Islet precursor cell (in vitro differentiated cells): ENCODE measurements at regions not wholly inside any gene's neighbourhood (a gene's known extent, or its start where the extent isn't known, plus 50 kb on each side); places are given as distances from the start of the nearest gene placed in this dataset.

Experiments used
- DNase-seq: peaks from one replicate; pipeline ENCODE4 v3.0.0-alpha.2; 2018

GRCh38 chr13:39167018-39167417, 128.8 kb downstream of the NHLRC3 start:
- DNase-seq: no peak

GRCh38 chr13:39170711-39171110, 132.5 kb downstream of the NHLRC3 start:
- no peak for DNase-seq

- no peak for DNase-seq
Observed at GRCh38 chr13:39185326-39185725, 147.1 kb downstream of the NHLRC3 start.

- no peak for DNase-seq
Observed at GRCh38 chr13:39186205-39186875, 148.1 kb downstream of the NHLRC3 start.

GRCh38 chr13:39189778-39190177, 151.5 kb downstream of the NHLRC3 start:
- no peak for DNase-seq

- no peak for DNase-seq
Observed at GRCh38 chr13:39196965-39197646, 158.8 kb downstream of the NHLRC3 start.

- DNase-seq: no peak
Observed at GRCh38 chr13:39197647-39198007, 159.4 kb downstream of the NHLRC3 start.

- no peak for DNase-seq
Observed at GRCh38 chr13:39200249-39200910, 162.1 kb downstream of the NHLRC3 start.

GRCh38 chr13:39201180-39201579, 162.9 kb downstream of the NHLRC3 start:
- no peak for DNase-seq

GRCh38 chr13:39202746-39203145, 164.5 kb downstream of the NHLRC3 start:
- no peak for DNase-seq

- DNase-seq: no peak
Observed at GRCh38 chr13:39208636-39209035, 170.4 kb downstream of the NHLRC3 start.

GRCh38 chr13:39209731-39210531, 171.7 kb downstream of the NHLRC3 start:
- no peak for DNase-seq

GRCh38 chr13:39210961-39211534, 172.8 kb downstream of the NHLRC3 start:
- DNase-seq: no peak

GRCh38 chr13:39215971-39216370, 177.7 kb downstream of the NHLRC3 start:
- DNase-seq: no peak

- DNase-seq: no peak
Observed at GRCh38 chr13:39217471-39217870, 179.2 kb downstream of the NHLRC3 start.

GRCh38 chr13:39224671-39225240, 186.5 kb downstream of the NHLRC3 start:
- no peak for DNase-seq

GRCh38 chr13:39225860-39226259, 187.6 kb downstream of the NHLRC3 start:
- DNase-seq: no peak

- DNase-seq: no peak
Observed at GRCh38 chr13:39226359-39226758, 188.1 kb downstream of the NHLRC3 start.

- DNase-seq: no peak
Observed at GRCh38 chr13:39232401-39232980, 194.2 kb downstream of the NHLRC3 start.

- DNase-seq: no peak
Observed at GRCh38 chr13:39232999-39233398, 194.7 kb downstream of the NHLRC3 start.

- DNase-seq: no peak
Observed at GRCh38 chr13:39233519-39233918, 195.3 kb downstream of the NHLRC3 start.

GRCh38 chr13:39244561-39245230, 206.4 kb downstream of the NHLRC3 start:
- no peak for DNase-seq
